Kasumi-1 (cell line): ENCODE measurements at regions not wholly inside any gene's neighbourhood (a gene's known extent, or its start where the extent isn't known, plus 50 kb on each side); places are given as distances from the start of the nearest gene placed in this dataset.
A peak's percentile ranks its signal among the peaks of the same experiment; 100 is the strongest.

Experiments
- DNase-seq, 2 experiments: peaks; one replicate each; lab custom pipeline; 2025; lab: John Stamatoyannopoulos, UW

DNA sequence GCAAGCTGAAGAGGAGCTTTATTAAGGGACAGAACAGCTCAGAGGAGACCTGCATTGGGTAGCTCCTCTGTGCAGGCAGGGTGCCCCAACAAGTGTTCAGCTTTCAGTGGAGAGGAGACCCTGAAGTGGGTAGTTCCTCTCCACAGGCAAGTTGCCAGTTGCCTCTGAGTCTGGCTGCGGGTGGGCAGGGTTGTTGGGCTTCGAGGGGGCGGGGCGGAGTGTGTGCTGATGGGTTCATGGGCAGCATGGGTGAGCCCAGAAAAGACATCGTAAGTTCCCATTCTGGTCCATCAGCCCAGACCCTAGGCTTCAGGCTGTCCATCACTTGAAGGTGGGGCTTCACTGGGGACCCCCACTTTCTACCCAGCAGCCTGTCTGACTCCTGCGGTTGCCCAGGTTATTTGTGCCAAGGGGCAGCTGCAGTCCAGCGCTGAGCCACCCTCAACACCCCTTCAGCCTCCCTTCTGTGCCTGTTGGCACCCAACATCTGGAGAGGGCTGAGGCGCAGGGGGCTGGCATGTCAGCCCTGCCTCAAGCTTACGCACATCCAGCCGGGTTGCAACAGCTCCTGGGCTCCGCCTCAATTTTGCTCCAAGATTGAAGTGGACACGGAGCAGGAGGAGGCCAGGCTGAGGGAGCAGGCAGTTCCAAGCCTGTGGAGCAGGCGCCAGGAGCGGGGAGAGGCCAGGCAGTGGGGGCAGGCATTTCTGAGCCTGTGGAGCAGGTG lies 350.5 kb upstream of the PCDH20 start:
- no peak for DNase-seq

DNA sequence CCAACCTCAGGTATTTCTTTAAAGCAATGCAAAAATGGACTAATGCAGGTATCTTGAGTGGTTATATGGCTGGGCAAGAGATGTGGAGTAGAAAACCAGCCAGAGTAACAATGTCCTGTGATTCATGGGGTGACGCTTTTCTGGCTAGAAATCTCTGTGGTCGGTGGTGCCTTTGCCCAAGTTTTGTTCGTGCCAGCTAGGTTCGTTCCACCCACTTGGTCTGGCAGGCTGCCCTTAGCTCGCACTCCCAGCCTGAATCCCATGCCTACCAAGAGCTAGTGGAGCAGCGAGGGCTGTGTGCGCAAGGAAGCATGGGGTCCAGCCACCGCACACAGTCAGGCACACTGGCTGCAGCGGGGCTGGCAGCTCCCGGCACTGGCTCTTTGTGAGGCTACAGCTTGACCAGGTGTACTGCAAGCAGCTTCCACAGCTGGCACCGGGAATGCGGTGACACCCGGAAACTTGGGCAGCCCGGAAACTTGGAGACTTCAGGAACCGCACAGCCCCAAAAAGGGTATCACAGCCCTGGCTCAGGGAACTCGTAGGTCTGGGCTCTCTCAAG lies 349.6 kb upstream of the PCDH20 start:
- no peak for DNase-seq

DNA sequence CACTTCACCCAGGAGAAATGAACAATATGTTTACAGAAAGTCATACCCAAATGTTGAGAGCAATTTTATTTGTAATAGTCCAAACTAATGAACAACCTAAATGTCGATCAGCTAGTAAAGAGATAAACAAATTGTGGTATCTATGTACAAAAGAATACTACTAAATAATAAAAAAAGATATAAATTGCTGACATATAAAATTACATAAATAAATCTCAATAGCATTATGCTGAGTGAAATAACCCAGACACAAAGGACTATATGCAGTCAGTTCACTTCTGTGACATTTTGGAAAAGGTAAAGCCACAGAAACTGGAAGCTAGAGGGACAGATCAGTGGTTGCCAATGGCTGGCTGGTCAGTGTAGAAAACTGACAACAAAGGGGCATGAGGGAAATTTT lies 346.0 kb upstream of the PCDH20 start:
- DNase-seq: no peak

DNA sequence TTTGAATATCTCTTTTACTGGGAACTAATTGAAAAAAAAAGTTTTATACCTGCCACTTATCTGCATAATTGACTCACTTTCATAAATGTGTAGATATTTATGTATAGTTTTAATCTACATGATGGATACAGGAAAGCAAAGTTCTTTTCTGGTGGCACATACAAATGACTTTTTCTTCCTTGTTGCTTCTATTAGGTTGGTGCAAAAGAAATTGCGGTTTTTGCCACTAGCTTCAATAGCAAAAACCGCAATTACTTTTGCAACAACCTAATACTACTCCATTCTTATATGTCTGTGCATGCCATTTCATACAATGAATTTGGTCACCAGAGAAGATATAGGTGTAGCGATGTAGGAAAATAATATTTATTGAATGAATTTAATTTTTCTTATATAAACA lies 344.5 kb upstream of the PCDH20 start:
- DNase-seq: no peak

DNA sequence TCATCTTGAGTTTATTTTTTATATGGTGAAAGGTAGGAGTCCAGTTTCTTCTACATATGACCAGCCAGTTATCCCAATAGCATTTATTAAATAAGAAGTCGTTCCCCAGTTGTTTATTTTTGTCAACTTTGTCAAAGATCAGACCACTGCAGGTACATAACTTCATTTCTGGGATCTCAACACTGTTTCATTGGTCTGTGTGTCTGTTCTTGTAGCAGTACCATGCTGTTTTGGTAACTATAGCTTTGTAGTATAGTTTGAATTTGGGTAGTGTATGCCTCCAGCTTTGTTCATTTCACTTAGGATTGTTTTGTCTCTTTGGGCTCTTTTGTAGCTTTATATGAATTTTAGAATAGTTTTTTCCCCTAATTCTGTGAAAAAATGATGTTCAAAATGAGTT lies 340.4 kb upstream of the PCDH20 start:
- DNase-seq: no peak

DNA sequence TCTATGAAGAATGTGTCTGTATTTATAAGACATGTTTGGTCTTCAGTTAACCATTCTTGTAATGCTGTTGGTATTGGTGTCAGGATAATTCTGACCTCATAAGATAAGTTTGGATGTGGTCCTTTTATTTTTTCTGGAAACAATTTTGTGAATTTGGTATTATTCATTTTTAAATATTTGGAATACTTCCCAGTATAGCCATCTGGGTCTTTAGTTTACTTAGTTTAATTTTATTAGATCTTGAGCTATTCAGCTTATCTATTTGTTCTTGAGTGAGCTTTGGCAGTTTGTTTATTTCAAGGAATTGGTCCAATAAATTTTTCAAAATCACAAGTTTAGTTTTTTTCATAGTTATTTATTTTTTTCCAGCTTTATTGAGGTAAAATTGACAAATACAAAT lies 335.4 kb upstream of the PCDH20 start:
- DNase-seq: no peak

DNA sequence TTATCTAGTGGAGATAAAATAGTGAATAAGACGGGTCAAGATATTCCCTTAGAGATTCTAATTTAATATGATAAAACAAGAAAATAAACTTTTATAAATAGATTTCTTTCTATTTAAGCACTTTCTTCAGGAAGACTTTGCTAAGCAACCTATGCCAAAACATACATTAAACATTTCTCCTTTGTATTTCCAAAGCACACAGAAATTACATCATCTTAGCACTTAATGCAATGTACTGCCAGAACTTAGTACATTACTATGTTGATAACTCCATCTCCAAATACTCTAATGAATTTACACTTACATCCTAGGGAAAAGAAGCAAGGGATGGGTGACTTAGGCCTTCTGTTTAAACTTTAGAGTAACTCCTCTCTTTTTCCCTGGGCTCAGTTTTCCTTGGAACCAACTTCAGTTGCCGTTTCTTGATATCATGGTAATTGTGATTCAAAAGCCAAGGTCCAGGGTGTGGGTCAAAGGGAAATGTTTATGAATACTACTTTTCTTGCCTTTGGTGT lies 322.6 kb upstream of the PCDH20 start:
- DNase-seq: no peak

DNA sequence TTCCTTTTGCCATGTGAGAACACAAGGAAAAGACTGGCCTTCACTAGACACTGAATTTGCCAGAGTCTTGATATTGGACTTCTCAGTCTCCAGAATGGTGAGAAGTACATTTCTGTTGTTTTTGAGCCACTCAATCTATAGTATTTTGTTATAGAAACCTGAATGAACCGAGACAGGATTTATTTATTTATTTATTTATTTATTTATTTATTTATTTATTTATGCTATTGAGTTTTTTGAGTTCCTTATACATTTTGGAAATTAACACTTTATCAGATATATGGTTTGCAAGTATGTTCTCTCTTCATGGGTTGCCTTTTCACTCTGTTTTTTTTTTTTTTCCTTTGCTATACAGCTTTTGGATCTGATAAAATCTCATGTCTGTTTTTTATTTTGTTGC lies 319.0 kb upstream of the PCDH20 start:
- DNase-seq: no peak

DNA sequence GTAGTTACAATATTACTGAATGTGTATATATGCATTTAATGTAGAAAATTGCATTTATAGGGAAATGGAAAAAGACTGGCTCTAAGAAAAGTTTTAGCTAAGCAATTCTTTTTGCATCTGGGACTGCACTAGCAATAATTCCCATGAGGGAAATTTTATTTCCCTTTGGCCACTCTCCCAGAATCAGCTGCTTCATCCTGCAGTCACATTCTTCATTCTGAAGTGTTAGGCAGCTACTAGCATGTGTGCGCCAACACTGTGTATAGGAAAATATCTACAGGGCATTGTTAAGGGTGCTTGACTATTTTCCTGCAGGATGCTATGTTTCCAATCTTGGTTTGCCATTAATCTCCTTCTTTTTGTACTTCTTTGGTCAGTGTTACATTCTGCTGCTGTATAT lies 312.8 kb upstream of the PCDH20 start:
- DNase-seq: no peak

DNA sequence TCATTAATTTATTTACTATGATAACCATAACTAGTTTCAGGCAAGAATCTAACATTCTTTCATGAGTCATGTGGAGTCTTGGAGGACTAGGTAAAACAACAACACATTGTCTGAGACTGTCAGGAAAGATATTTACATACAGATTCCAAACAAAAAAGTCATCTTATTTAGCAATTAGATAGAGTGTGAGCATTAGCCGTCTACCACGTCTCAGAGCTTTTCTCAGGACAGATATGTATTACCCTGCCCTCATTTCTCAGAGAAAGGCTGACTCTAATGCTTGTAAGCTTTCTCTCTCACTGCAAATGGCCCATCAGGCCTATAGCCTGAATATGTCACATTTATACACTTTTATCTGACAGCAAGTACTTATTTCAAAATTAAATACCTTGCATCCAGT lies 312.1 kb upstream of the PCDH20 start:
- DNase-seq: no peak

DNA sequence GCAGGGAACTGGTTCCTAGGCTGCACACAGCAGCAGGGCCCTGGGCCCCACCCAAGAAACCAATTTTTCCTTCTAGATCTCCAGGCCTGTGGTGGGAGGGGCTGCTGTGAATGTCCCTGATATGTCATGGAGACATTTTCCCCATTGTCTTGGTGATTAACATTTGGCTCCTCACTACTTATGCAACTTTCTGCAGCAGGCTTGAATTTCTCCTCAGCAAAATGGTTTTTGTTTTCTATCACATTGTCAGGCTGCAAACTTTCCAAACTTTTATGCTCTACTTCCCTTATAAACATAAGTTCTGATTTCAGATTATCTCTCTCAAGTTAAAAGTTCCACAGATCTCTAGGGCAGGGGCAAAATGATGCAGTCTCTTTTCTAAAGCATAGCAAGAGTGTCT lies 310.2 kb upstream of the PCDH20 start:
- no peak for DNase-seq

DNA sequence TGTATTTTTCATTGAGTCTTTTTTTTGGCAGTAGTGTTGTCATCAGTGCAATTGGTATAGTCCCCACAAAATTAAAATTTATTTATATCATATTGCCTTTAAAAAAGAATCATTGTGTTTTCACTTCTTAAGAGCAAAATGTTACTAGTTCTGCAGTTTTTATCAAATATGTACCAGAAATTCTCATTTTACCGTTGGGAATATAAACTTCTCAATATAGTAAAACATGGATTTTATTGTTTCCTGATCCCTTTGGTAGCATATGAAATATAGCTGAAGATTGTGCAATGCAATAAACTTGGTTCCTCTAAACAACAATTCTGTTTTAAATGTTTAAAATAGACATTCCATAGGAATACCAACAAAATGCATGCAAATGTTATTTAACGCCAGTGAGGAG lies 306.5 kb upstream of the PCDH20 start:
- no peak for DNase-seq

DNA sequence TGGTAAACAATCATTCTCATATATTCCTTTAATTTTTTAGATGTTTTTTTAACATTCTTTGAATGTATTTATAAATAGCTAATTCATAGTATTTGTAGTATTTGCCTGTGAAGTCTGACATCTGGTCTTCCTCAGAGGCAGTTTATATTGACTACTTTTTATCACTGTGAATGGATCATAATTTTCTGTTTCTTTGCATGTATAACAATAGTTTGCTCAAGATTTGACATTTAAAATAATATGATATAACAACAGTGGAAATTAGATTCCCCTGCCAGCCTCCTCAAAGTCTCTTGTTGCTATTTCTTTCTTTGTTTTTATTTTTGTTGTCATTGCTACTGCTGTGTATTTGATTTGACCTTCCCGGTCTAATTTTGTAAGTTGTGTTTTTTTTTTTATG lies 297.0 kb upstream of the PCDH20 start:
- DNase-seq: no peak

DNA sequence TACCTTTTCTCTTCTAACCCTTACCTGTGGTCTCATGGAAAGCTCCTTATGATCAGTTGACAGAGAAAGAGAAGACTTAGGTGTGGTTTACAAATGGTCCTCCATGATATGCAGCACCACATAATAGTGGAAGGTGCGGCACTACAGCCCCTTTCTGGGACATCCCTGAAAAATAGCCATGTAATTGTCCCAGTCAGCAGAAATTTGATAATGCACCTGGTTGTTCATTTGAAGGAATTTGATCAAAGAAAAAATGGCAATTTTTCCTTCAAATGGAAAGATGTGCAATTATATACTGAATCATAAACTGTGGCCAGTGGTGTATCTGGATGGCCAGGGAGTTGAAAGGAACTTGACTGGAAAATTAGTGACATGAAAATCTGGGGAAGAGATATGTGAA lies 293.6 kb upstream of the PCDH20 start:
- no peak for DNase-seq

DNA sequence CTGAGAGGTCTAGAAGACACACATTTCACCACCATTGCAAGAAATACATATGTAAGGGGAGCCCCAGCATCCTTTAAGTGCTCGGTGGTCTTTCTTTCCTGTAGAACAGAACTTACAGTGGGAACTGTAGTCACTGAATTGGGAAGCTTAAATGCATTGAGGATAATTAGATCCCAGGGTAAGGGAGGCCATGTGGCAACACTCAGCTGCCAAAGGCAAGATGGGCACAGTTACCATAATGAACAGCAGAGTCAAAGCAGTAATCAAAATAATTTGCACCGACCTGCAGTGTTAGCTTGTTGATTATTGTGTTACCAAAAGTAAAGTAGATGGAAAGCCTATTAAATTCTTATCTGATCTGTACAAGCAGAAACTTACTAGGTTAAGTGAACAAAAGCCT lies 291.2 kb upstream of the PCDH20 start:
- DNase-seq: no peak

DNA sequence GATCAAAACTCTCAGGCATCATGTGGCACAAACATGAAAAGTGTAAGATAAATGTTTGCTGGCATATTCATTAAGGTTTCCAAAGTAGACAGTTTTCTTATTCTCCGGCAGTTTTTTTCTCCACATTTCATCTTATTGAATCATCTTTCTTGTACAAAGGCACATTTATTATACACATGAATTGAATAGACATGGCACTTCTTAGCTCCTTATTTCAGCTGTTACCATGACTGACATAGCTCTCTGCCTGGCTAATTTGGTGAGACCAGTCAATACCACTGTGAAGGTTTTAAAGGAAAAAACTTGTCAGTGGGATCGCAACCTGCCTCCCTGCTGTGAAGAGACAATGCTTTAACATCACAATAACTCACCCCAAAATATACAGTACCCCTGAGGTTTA lies 285.0 kb upstream of the PCDH20 start:
- DNase-seq: no peak

DNA sequence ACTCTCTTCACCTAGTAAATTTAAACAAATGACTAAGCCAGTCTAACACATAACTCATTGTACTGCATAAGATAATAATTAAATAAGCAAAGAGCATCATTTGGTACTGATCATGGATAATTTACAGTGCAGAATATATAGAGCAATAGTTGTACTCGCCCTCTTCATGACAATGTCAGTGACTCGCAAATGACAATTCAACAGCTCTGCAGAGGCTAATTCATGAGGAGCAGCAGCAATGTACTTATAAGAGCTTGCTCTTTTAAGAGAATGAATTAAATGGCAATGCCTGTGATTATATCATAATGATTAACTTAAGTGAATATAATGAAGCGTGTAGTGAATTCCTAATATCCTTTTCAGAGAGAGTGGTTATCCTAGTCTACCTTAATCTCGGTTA lies 284.5 kb upstream of the PCDH20 start:
- DNase-seq: no peak

DNA sequence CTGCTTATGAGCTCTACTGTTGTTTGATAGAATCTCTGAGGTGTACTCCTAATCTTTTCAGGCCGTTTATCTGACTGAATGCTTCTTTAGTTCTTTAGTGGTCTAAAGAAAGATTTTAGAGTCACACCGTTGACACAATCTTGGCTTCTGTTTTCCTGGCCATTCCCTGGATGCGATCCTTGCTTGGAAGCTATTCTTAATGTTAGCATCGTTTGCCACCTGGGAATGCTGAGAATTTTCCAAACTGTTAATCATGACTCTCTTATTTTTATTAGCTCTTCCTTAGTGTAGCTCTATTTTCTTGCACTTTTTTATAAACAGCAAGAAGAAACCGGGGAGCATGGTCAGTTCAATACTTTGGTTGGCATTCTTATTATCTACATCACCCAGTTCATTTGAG lies 281.0 kb upstream of the PCDH20 start:
- DNase-seq: no peak

DNA sequence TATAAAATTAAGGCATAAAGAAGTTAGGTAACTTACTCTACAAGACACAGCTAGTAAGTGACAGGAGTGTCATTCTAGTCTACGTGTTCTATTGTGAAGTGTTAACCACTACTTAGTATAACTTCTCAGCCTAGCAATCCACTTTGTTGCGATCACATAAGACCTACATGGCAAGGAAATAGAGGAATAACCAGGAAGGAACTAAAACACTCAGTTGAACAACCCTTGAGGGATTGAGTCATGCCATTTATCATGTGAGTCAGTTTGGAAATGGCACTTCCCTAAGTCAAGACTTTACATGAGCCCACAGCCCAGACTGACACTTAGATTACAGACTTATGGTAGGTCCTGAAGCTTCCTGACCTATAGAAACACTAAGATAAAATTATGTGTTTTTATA lies 279.5 kb upstream of the PCDH20 start:
- DNase-seq: peak; percentile 37 to 41

DNA sequence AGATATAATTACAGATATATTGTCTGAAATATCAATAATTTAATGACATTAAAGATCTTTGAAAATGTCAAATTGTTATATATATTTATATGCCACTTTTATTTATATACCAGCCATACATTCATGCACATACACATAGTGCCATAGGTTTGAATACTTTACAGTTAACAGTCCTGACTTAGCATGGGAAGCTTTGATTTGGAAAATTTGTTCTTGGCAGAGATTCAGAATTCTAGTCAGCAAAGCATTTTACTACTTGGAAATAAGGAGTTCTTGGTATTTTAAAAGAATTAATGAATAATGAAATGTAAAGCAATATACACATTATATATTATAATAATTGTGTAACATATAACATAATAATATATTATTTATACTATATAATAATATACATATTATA lies 277.0 kb upstream of the PCDH20 start:
- DNase-seq: no peak

DNA sequence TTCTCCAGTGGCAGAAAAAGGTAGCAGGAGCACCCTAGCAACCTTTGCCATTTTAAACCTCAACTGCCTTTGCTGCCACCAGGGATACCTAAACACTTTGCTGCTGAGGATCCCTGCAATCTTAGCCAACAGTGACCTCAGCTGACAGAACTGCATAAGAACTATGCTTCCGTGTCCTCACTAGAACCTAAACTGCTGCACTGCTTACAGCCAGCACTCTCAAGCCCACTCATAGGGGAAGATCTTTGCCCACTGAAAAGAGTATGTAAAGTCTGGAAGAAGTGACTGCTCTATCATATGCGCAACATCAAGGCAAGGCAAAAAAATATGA lies 270.0 kb upstream of the PCDH20 start:
- peak in 1 of 2 experiments; percentile 16 for DNase-seq

DNA sequence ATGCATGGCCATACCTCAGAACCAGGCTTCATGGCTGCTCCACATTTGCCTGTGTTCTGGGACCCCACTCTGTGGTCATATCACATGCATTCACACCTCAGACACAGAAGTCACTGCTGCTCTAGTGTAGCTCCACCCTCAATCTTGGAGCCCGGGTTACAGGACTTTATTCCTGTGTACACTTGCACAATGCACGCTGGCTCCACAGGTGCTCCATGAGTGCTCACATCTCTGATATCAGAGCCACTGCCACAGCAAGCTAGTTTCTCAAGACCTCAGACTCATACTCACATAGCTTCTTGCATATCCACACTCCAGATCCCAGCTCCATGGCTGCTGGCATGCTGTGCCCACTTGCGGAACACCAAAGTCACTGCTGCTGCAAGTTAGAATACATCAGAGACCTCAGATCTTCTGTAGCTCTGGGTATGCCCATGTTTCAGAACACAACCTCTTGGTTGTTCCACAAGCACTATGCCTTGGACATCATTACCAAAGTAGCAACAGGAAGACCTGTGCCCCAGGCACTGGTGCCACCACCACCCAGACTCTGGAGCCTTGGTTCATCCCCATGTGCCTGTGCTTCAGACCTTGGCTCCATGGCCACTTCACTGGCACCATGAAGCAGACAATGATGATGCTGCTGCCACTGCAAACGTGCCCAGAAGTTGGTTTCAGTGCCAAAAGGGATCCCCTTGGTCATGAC lies 269.5 kb upstream of the PCDH20 start:
- no peak for DNase-seq

DNA sequence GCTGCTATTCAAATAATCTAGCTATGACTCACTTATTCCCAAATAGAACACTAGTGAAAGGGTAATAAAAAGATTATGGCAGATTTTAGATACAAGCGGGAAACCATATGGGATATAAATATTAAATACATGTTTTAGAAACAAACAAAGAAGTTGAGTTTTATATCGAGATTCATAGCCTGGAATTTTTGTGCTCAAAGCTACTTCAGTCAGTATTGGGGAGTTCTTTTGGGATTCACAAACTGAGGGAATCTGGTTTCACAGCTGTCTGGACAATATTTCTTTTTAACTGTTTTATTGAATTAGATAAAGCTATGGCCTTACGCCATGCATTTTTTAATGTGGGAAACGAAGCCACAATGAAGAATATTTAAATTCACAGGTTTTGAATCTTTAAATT lies 257.1 kb upstream of the PCDH20 start:
- DNase-seq: no peak
